HL-60 (cell line): ENCODE measurements at regions not wholly inside any gene's neighbourhood (a gene's known extent, or its start where the extent isn't known, plus 50 kb on each side); places are given as distances from the start of the nearest gene placed in this dataset.

Source experiments
- DNase-seq, 2 experiments: peaks; one replicate each; pipeline ENCODE4 v3.0.0-alpha.2; 2010 to 2020; ENCODE audit warnings: low read depth in 1 of 2, low spot score in 1 of 2
- H3K27ac ChIP-seq: fragments of 250-450 bp; sonication (Bioruptor Pico); replicated peaks from 2 replicates; pipeline ENCODE4 v1.5.1; 2020; ENCODE audit warnings: mild to moderate bottlenecking, moderate library complexity
- H3K27me3 ChIP-seq: fragments of 250-450 bp; sonication (Bioruptor Pico); 2 replicates; pipeline ENCODE4 v1.5.1; 2021; ENCODE audit warnings: mild to moderate bottlenecking, moderate library complexity; ENCODE audit not compliant: insufficient read depth, poor library complexity, severe bottlenecking
- H3K4me3 ChIP-seq: replicated peaks from 2 replicates; pipeline ENCODE4 v1.5.1; 2011; ENCODE audit warnings: mild to moderate bottlenecking, control low read depth, low read length; ENCODE audit not compliant: insufficient read depth
- GABPA ChIP-seq: IDR thresholded peaks from 2 replicates; pipeline ENCODE4 v1.6.1; 2012; ENCODE audit warnings: low read depth
- POLR2AphosphoS5 ChIP-seq: IDR thresholded peaks from 2 replicates; pipeline ENCODE4 v1.6.1; 2012; ENCODE audit warnings: low read depth
- SPI1 ChIP-seq: IDR thresholded peaks from 2 replicates; pipeline ENCODE4 v1.6.1; 2012; ENCODE audit warnings: low read depth, mild to moderate bottlenecking, borderline replicate concordance
- TF ChIP-seq, protein P1 (sequence below): IDR thresholded peaks from one replicate; pipeline ENCODE4 v1.5.1; 2011; ENCODE audit warnings: low read length, control low read depth, inconsistent platforms; ENCODE audit not compliant: insufficient read depth
- TF ChIP-seq, protein P2 (sequence below): IDR thresholded peaks from 2 replicates; pipeline ENCODE4 v1.6.1; 2012; ENCODE audit warnings: low read depth; ENCODE audit not compliant: insufficient replicate concordance

DNA sequence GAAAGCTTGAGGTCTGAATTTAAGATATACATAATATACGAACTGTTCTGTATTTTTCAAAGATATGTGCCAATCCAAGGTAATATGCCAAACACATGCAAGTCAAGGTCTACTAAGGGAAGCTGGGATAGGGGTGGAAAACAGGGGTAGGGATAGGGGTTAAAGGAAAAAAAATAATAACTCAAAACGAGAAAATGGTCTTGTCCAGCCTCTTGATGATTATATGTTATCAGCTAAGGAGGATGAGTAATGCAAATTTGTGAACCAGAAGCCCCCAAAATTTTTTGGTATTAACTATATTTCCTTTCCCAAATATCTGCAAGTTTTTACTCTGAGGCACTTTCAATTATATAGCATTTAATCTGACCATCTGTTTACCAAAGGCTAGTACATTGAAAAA, 219.3 kb downstream of the ZEB2 start:
- no peak overlapping the region for H3K4me3 ChIP-seq
- no peak for TF ChIP-seq POLR2AphosphoS5
- no peak for TF ChIP-seq SPI1
- TF ChIP-seq, protein P1, sequence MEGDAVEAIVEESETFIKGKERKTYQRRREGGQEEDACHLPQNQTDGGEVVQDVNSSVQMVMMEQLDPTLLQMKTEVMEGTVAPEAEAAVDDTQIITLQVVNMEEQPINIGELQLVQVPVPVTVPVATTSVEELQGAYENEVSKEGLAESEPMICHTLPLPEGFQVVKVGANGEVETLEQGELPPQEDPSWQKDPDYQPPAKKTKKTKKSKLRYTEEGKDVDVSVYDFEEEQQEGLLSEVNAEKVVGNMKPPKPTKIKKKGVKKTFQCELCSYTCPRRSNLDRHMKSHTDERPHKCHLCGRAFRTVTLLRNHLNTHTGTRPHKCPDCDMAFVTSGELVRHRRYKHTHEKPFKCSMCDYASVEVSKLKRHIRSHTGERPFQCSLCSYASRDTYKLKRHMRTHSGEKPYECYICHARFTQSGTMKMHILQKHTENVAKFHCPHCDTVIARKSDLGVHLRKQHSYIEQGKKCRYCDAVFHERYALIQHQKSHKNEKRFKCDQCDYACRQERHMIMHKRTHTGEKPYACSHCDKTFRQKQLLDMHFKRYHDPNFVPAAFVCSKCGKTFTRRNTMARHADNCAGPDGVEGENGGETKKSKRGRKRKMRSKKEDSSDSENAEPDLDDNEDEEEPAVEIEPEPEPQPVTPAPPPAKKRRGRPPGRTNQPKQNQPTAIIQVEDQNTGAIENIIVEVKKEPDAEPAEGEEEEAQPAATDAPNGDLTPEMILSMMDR = no peak
- TF ChIP-seq, protein P2, sequence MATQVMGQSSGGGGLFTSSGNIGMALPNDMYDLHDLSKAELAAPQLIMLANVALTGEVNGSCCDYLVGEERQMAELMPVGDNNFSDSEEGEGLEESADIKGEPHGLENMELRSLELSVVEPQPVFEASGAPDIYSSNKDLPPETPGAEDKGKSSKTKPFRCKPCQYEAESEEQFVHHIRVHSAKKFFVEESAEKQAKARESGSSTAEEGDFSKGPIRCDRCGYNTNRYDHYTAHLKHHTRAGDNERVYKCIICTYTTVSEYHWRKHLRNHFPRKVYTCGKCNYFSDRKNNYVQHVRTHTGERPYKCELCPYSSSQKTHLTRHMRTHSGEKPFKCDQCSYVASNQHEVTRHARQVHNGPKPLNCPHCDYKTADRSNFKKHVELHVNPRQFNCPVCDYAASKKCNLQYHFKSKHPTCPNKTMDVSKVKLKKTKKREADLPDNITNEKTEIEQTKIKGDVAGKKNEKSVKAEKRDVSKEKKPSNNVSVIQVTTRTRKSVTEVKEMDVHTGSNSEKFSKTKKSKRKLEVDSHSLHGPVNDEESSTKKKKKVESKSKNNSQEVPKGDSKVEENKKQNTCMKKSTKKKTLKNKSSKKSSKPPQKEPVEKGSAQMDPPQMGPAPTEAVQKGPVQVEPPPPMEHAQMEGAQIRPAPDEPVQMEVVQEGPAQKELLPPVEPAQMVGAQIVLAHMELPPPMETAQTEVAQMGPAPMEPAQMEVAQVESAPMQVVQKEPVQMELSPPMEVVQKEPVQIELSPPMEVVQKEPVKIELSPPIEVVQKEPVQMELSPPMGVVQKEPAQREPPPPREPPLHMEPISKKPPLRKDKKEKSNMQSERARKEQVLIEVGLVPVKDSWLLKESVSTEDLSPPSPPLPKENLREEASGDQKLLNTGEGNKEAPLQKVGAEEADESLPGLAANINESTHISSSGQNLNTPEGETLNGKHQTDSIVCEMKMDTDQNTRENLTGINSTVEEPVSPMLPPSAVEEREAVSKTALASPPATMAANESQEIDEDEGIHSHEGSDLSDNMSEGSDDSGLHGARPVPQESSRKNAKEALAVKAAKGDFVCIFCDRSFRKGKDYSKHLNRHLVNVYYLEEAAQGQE = no peak
- TF ChIP-seq GABPA = no peak
- H3K27me3 ChIP-seq = no peaks in the 10 kb centered on the region
- DNase-seq = no peak
- no peak overlapping the region for H3K27ac ChIP-seq

DNA sequence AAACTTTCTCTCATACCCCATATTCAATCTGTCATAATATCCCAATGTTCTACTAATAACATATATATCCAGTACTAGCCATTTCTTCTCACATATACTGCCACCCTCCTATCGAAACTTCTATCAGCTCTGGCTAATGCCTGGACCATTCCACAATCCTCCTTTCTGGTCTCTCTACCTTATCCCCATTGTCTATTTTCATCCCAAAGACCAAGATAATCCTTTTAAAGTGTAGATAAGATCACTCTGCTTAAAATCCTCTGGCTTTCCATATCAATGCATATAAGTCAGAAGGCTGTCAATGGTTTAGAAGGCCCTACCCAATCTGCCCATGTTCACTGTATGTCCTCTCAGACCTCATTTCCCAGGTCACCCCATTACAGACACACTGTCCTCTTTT, 229.6 kb downstream of the ZEB2 start:
- Histone ChIP-seq H3K4me3 (no peak overlapping the region), H3K27me3 (no peaks in the 10 kb centered on the region), H3K27ac (no peak overlapping the region)
- DNase-seq = no peak
- no peak for TF ChIP-seq GABPA
- no peak for TF ChIP-seq SPI1
- TF ChIP-seq, protein P1 = no peak
- no peak for TF ChIP-seq POLR2AphosphoS5
- TF ChIP-seq, protein P2 = no peak

DNA sequence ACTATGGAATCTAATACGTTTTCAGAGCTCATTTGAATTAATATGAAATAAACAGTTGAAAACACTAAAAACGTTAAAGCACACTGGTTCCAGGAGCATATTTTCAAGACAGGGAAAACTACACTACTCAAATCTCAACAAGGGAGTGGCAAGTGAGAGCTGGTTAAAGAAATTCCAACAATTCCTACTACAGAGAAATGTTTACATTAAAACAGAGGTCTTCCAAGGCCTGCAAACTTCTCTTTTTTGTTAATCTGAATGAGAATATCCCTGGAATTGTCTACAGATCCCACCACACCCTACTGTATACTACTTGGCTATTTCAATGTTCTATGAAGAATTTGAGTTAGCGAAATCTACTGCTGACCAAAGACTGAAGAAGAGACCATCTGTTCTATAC, 231.5 kb downstream of the ZEB2 start:
- no peak overlapping the region for H3K4me3 ChIP-seq
- H3K27me3 ChIP-seq = no peaks in the 10 kb centered on the region
- TF ChIP-seq GABPA (no peak), SPI1 (no peak), POLR2AphosphoS5 (no peak)
- TF ChIP-seq, protein P2 = no peak
- TF ChIP-seq, protein P1 = no peak
- no peak for DNase-seq
- no peak overlapping the region for H3K27ac ChIP-seq
